PC-9 (cell line): ENCODE measurements at regions not wholly inside any gene's neighbourhood (a gene's known extent, or its start where the extent isn't known, plus 50 kb on each side); places are given as distances from the start of the nearest gene placed in this dataset.

Experiments used
- BruUV-seq: library from RNA; stranded (reverse); fragments of 400-500 nt; replicated peaks from 2 replicates; lab custom pipeline; 2021; lab: Mats Ljungman, UMichigan
- CTCF ChIA-PET: fragments of 300-600 bp; sonication (Branson Sonifier 250); formaldehyde crosslinking; loops from one replicate; lab custom pipeline; 2022; ENCODE audit warnings: antibody characterized with exemption; lab: Charles Lee
- POLR2A ChIA-PET: fragments of 300-600 bp; sonication (Branson Sonifier 250); formaldehyde crosslinking; loops from one replicate; lab custom pipeline; 2022; ENCODE audit warnings: antibody characterized with exemption; ENCODE audit not compliant: unreplicated experiment; lab: Charles Lee
- DNase-seq, 2 experiments: peaks; one replicate each; pipeline versions ENCODE4 v3.0.0 to v3.0.0-alpha.2; 2015 to 2022; ENCODE audit warnings: mixed read lengths in 1 of 2
- H2AFZ ChIP-seq: fragments of 200-600 bp; sonication (generic); 2 replicates; pipeline ENCODE4 v1.8.1; 2017; ENCODE audit warnings: antibody characterized with exemption
- H3F3A ChIP-seq: fragments of 200-600 bp; sonication (generic); 2 replicates; pipeline ENCODE4 v1.8.1; 2017; ENCODE audit warnings: antibody characterized with exemption, mild to moderate bottlenecking, low read depth; ENCODE audit not compliant: insufficient read depth
- H3K27ac ChIP-seq: fragments of 200-600 bp; sonication (generic); 2 replicates; pipeline ENCODE4 v1.6.1; 2016; ENCODE audit warnings: mixed run types
- H3K27me3 ChIP-seq: fragments of 200-600 bp; sonication (generic); 2 replicates; pipeline ENCODE4 v1.6.1; 2016; ENCODE audit warnings: low read depth, mixed run types; ENCODE audit not compliant: insufficient read depth
- H3K36me3 ChIP-seq: fragments of 200-600 bp; sonication (generic); 2 replicates; pipeline ENCODE4 v1.6.1; 2016; ENCODE audit warnings: low read depth, mixed run types
- H3K4me1 ChIP-seq: fragments of 200-600 bp; sonication (generic); replicated peaks from 2 replicates; pipeline ENCODE4 v1.6.1; 2016; ENCODE audit warnings: mixed run types; ENCODE audit not compliant: insufficient read depth
- H3K4me2 ChIP-seq: fragments of 200-600 bp; sonication (generic); 2 replicates; pipeline ENCODE4 v1.6.1; 2017; ENCODE audit warnings: mixed run types
- H3K4me3 ChIP-seq: fragments of 200-600 bp; sonication (generic); 2 replicates; pipeline ENCODE4 v1.6.1; 2016; ENCODE audit warnings: mixed run types
- H3K79me2 ChIP-seq: fragments of 200-600 bp; sonication (generic); 2 replicates; pipeline ENCODE4 v1.6.1; 2017; ENCODE audit warnings: low read depth, mixed run types
- H3K9me2 ChIP-seq: fragments of 200-600 bp; sonication (generic); 2 replicates; pipeline ENCODE4 v1.8.1; 2017; ENCODE audit warnings: mild to moderate bottlenecking; ENCODE audit not compliant: insufficient read depth
- H3K9me3 ChIP-seq: fragments of 200-600 bp; sonication (generic); 2 replicates; pipeline ENCODE4 v1.8.1; 2016; ENCODE audit warnings: low read depth; ENCODE audit not compliant: insufficient read depth
- H4K20me1 ChIP-seq: fragments of 200-600 bp; sonication (generic); 2 replicates; pipeline ENCODE4 v1.8.1; 2017; ENCODE audit not compliant: insufficient read depth
- CTCF ChIP-seq: fragments of 200-600 bp; sonication (generic); conservative IDR thresholded peaks from 2 replicates; pipeline ENCODE4 v1.6.1; 2017; ENCODE audit warnings: mixed run types, antibody characterized with exemption, mild to moderate bottlenecking, moderate library complexity
- EZH2 ChIP-seq: fragments of 200-600 bp; sonication (generic); IDR thresholded peaks from 2 replicates; pipeline ENCODE4 v1.8.0; 2017; ENCODE audit warnings: antibody characterized with exemption, low read depth
- intact Hi-C: fragments of 100-400 bp; cut with micrococcal nuclease; formaldehyde crosslinking; loops from one replicate; pipeline ENCODE4 v1.10.0; 2022; ENCODE audit not compliant: unreplicated experiment

GRCh38 chr13:72004784-72005374, 137.9 kb upstream of the DACH1 start:
- Histone ChIP-seq H3K4me2 (no peak overlapping the region), H3K27ac (no peak overlapping the region), H3K9me2 (no peaks in the 10 kb centered on the region), H4K20me1 (no peaks in the 10 kb centered on the region), H3K4me3 (no peak overlapping the region), H3K9me3 (no peaks in the 10 kb centered on the region), H3K4me1 (no peaks in the 10 kb centered on the region), H2AFZ (no peak overlapping the region), H3F3A (no peaks in the 10 kb centered on the region), H3K27me3 (no peaks in the 10 kb centered on the region), H3K79me2 (no peaks in the 10 kb centered on the region), H3K36me3 (no peaks in the 10 kb centered on the region)
- BruUV-seq = no TSS peak
- TF ChIP-seq EZH2 (no peak), CTCF (no peak)
- intact Hi-C loops = no loop called here
- ChIA-PET POLR2A (no interaction called here), CTCF (no interaction called here)
- DNase-seq = no peak

GRCh38 chr13:72004246-72004645, 137.2 kb upstream of the DACH1 start:
- Histone ChIP-seq H3K4me2 (no peak overlapping the region), H3K27ac (no peak overlapping the region), H3K9me2 (no peaks in the 10 kb centered on the region), H3K79me2 (no peaks in the 10 kb centered on the region), H3K27me3 (no peaks in the 10 kb centered on the region), H4K20me1 (no peaks in the 10 kb centered on the region), H3K36me3 (no peaks in the 10 kb centered on the region), H3K4me1 (no peaks in the 10 kb centered on the region), H3F3A (no peaks in the 10 kb centered on the region), H3K9me3 (no peaks in the 10 kb centered on the region; the same call in 1 of the 2 replicates), H2AFZ (no peak overlapping the region), H3K4me3 (no peak overlapping the region)
- ChIA-PET POLR2A (no interaction called here), CTCF (no interaction called here)
- DNase-seq = no peak
- BruUV-seq = no TSS peak
- intact Hi-C loops = no loop called here
- TF ChIP-seq EZH2 (no peak), CTCF (no peak)

GRCh38 chr13:71998223-71998622, 131.2 kb upstream of the DACH1 start:
- no peaks in the 10 kb centered on the region for H4K20me1 ChIP-seq
- TF ChIP-seq CTCF (no peak), EZH2 (no peak)
- H3K36me3 ChIP-seq = no peaks in the 10 kb centered on the region
- no peaks in the 10 kb centered on the region for H3K27me3 ChIP-seq
- no peaks in the 10 kb centered on the region; the same call in 1 of the 2 replicates for H3K9me3 ChIP-seq
- H3F3A ChIP-seq = no peaks in the 10 kb centered on the region
- no peak overlapping the region for H3K27ac ChIP-seq
- CTCF ChIA-PET = no interaction called here
- BruUV-seq = no TSS peak
- no peaks in the 10 kb centered on the region for H3K79me2 ChIP-seq
- intact Hi-C loops = no loop called here
- H3K4me1 ChIP-seq = no peaks in the 10 kb centered on the region
- no peak overlapping the region for H3K4me2 ChIP-seq
- POLR2A ChIA-PET = no interaction called here
- H3K9me2 ChIP-seq = no peaks in the 10 kb centered on the region
- H2AFZ ChIP-seq = no peak overlapping the region
- H3K4me3 ChIP-seq = no peak overlapping the region
- no peak for DNase-seq
